Fibroblast of skin of back (primary cell): ENCODE measurements at regions not wholly inside any gene's neighbourhood (a gene's known extent, or its start where the extent isn't known, plus 50 kb on each side); places are given as distances from the start of the nearest gene placed in this dataset.
A peak's percentile ranks its signal among the peaks of the same experiment; 100 is the strongest.

Experiments used
- DNase-seq: peaks from one replicate; pipeline ENCODE4 v3.0.0-alpha.2; 2013

DNA sequence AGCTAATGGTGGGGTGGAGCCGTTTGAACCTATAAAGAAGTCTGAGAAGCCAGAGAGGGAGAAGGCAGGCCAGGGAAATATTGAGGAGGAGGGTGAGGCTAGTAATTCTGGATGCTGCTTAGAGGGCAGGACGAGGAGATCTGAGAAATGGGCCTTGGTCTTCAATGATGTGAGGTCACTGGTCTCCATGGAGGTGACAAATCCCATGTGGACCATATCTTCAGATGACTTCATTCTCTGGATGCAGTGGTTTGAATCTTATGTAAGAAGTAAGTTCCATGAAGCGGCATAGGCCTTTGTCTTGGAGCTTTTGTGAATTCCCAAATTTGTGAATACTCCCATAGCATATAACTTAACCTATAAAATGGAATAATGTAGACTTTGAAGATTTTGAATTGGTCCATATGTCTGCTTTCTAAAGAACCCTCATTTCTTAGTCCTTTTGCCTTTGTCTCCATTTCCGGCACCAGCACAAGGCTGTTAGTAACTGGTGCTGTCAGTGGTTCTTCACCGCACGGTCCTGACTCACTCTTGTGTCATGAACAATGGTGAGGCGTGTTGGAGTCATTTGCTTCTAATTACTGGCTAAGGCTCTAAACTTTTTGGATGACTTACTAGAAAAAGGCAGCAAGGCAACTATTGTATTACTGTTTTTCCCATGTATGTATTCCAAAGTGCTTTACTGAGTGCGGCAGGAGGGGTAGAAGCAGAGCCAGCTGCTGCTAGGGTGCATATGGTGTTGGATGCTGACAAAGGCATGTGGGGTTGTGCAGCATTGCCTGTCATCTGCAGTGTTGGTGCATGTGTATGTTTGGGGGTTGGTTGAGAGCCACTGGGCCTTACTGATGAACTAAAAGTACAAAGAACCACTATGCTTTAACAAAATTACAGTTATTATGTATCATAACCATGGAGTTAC lies 279.3 kb upstream of the C2CD4B start:
- DNase-seq = peak; percentile 97

DNA sequence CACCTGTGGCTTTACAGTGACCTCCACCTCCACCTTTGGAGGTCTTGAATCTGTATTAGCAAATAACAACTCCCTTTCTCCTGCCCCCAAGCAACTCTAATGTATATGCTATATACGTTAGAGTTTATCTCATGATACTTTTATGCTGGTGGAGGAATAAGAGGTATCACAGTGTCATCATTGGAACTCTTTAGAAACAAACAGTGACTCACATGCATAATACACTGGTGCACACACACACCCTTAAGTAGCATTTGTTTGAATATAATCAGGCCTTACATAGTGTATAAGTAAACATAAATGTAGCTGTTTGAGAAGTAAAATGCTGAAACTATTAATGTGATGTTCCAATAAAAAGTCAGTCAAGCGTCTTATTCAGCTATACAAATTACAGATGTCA lies 280.2 kb upstream of the C2CD4B start:
- DNase-seq = peak; percentile 53

DNA sequence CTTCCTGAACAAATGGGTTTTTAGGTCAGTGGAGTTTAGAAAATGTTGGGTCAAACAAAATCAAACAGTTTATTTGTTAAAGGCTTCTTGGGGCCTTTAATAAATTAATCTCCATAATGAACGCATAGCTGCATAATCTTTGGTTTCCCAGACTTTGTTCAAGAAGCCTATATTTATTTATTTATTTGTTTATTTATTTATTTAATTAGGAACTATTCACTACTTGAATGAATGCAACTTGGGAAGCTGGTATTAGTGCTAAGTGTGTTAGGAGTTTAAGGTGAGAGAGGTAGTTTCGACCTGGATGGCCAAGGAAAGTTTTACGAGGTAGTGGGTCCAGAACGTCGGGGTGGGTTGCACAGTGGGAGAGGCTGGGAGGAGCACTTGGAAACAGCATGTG lies 281.9 kb upstream of the C2CD4B start:
- DNase-seq = no peak

DNA sequence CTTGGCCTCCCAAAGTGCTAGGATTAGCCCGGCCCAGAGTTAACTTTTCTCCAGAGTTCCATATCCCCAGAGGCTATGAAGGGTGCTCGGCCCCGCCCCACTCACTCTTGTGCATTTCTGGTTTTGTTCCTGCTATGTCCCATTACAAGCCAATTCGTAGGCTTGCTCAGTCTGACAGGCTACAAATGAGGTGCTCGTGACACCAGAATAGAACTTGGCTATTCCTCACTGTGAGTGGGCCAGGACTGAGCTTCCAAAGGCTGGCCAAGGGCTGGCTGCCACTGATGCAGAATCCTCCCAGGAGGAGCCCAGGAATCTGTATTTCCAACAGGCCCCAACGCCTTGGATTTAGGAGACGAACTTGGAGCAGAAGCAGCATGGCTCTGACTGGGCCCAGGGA lies 282.7 kb upstream of the C2CD4B start:
- DNase-seq = no peak

DNA sequence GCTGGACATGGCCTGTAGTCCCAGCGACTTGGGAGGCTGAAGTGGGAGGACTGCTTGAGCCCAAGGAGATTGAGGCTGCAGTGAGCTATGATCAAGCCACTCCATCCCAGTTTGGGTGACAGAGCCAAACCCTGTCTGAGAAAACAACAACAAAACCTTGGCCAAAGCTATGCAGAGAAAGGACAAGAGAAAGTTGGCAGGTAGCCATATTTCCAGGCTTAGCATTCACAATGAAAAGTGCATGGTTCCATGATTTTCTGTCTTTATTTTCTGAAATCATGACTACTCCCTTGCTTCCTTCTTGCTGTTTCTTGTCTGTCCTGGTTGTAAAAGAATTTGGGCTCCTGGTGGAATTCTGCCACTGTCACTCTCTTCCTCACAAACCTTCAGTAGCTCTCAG lies 284.6 kb upstream of the C2CD4B start:
- no peak for DNase-seq

DNA sequence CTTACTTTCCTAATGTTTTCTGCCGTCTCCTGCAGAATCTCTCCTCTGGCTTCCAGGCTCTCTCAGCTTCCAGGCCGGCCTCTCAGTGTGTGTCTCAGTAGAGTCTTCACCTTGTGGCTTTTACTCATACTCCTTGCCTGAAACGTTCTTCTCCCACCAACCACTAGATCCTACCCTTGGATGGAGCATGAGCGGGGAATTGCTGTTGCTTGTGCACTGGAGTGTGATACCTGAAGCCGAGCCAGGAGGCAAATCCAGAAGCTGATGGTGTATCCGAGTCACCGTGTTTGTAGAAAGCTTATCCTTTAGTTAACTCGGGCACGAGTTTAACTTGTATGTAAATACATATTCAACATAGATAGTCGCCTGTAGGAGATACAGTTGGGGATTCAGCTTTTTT lies 285.0 kb upstream of the C2CD4B start:
- DNase-seq = no peak

- DNase-seq = no peak
Measured at GRCh38 chr15:62452026-62452425, 286.9 kb upstream of the C2CD4B start.

- DNase-seq = no peak
Measured at GRCh38 chr15:62452667-62453066, 287.6 kb upstream of the C2CD4B start.

DNA sequence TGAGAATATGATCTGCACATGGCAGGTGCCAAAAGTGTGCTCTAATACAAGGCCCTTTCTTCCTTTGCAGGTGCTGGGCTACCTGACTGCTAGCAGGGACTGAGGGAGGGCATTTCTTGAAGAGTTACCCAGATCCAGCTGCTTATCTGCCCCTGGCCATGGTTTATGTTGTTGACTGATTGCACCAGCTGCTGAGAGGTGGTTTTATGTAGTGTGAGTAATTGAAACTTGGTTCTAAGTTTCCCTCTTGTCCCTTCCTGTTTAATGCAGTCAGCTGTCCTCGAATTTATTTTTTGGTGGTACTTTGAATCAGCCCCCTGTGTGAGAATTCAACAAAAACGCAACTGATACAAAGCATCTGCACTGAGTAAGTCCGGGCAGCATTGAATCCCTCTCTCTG lies 288.3 kb upstream of the C2CD4B start:
- no peak for DNase-seq

DNA sequence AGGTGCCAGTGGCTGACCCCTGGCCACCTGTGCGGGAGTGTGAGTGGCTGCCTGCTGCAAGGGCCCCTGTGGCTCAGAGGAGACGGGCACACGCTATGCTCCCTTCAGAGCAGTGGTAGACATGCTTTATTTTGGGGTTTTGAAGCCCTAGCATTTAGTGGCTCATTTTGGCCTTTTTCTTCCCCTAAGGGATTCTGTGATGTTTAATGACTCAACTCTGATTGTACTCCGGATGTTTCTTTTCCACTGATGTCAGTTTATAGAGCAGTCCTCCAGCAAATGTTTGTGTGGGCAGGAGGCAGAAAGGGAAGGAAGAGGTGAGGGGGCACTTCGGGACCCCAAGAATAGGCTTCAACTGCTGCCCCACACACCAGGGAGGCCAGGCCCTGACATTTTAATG lies 288.9 kb upstream of the C2CD4B start:
- peak; percentile 77 for DNase-seq

DNA sequence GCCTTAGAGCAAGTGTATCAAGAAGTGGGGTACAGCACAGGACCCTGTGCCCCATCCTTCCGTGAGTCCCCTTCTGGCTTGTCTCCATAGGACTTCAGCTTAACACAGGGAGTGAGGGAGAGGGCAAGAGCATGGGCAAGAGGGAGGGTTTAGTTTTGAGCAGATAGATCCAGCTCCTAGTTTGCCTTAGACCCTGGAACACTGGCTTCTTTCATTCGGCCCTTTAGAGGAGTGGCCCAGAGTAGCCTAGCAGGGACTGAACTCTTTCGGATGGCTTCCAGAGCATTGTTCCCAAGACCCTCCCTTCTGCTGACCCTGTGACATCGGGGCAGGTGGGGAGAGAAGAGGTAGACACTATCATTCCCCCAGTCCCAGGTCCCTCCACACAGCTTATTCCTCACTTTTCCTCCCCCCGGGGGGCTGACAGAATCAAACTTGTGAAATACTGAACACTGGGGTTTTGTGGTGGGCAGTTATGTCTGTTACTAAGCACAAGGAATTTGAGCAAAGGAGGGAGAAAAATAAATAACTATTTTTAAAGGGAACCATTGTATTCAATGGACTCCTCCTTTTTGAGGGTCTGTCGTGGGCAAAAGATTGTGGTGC lies 289.6 kb upstream of the C2CD4B start:
- DNase-seq = peak; percentile 62

DNA sequence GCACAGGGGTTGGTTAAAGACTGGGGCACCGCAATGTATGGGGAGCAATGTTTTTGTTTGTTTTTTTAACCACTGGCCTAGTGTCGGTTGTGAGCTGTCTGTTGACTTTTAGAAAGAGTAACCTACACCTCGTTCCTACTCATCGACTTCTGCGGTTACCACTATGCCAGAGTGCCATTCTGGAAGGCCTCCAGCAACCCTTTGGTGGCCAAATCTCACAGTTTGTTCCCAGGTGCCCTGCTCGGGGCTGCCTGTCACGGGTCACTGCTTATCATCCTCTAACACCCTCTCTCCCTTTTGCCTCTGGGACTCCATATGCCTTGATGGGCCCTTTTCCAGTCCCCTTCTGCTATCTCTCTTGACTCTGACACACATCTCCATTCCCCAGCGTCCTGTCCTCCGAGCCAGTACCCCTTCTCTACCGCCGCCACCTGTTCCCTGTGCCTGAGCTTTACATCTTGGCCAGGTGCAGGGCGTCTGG lies 290.4 kb upstream of the C2CD4B start:
- peak; percentile 49 for DNase-seq

- DNase-seq = peak; percentile 67
Measured at GRCh38 chr15:62456011-62456920, 291.2 kb upstream of the C2CD4B start.

- no peak for DNase-seq
Measured at GRCh38 chr15:62457100-62457499, 292.0 kb upstream of the C2CD4B start.

GRCh38 chr15:62459875-62460274 lies 294.8 kb upstream of the C2CD4B start:
- DNase-seq = no peak

DNA sequence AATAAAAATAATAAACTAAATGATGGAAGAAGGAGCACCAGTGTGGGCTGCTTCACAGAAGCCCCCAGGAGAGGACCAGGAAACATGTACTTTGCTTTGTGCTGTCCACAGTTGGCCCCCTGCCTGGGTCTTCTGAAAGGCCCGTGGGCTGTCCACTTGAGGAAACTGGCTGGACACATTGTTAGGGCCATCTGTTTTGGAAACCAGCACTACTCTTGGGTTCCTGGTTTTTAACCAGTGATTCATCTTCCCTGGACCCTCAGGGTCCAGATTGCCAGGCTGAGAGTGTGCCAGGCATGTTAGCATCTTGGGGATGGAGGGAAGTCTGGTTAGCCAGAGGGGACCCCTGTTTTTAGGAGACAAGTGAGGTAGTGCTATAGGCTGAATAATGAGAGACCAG lies 297.2 kb upstream of the C2CD4B start:
- no peak for DNase-seq

- DNase-seq = peak; percentile 41
Measured at GRCh38 chr15:62462721-62463120, 297.6 kb upstream of the C2CD4B start.

DNA sequence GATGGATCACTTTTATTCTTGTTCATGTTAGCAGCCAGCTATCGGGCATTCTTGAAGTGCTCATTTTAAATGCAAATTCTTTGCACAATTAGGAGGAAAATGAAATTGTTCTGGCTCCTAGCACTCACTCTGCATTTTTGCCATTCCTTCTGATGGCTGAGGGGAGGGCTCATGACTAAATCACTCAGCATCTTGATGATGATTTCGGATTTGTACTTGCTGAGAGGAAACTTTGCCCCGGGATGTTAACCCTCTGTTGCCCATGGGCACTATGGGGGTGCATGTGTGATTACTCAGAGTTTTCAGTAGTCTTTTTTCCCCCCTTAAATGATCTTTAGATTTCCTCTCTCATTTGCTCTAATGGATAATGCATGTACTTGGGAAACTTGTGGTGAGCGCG lies 299.6 kb upstream of the C2CD4B start:
- peak; percentile 83 for DNase-seq

GRCh38 chr15:62465173-62465572 lies 300.1 kb upstream of the C2CD4B start:
- no peak for DNase-seq

- no peak for DNase-seq
Measured at GRCh38 chr15:62469478-62469873, 304.4 kb upstream of the C2CD4B start.

DNA sequence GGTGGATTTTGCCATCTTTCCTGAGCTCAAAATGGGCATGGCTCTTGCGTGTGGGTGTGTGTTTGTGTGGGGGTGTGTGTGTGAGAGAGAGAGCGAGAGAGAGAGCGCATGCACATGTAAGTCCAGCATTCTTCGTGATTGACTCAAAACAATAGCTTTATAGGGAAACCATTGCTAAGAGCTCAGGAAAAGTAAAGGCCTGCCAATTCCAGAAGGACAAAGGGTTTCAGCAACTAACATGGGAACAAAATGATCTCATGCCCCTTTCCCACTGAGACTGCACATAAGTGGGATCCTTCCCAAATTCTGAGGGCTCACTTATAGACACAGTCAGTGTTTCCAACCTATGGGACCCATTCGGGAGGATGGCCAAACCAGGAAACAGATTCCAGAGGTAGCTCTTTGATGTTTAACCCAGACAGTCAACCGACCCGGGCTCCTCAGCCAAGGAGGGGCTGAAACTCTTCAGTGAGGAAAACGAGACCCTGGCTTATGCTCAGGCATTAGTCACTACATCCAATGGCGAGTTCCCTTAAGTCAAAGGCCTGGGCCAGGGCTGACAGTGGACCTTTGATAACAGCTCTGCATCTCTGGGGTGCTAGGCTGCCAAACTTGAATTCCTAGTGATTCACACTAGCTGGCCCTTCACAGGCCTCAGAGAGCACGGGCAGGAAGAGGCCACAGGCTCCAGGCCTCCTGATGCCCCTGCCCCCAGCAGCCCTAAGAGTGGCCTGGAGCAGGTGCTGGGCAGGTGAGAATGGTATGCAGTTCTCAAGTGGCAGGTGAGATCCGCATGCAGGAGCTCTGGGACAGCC lies 305.0 kb upstream of the C2CD4B start:
- peak; percentile 90 for DNase-seq
